Psoas muscle (tissue), 7 donors: ENCODE measurements at regions not wholly inside any gene's neighbourhood (a gene's known extent, or its start where the extent isn't known, plus 50 kb on each side); places are given as distances from the start of the nearest gene placed in this dataset.

Experiments used
- ATAC-seq, 4 donors: fragments of 200-7000 bp; cut with Tn5 transposase; one replicate each; pipeline ENCODE4 v1.9.1; 2020; ENCODE audit warnings: moderate library complexity in 3 of 4, mild to moderate bottlenecking in 2 of 4
- DNase-seq, 2 donors: peaks; one replicate each; pipeline ENCODE4 v3.0.0-alpha.2; 2020
- H3K27ac ChIP-seq: fragments of 200-600 bp; one replicate; pipeline ENCODE4 v1.8.0; 2022
- H3K27me3 ChIP-seq, 3 donors: fragments of 200-600 bp in 1 of 3; one replicate each; pipeline versions ENCODE4 v1.6.1 to v1.8.0; 2013 to 2022; ENCODE audit warnings: low read length in 2 of 3, mild to moderate bottlenecking in 2 of 3, moderate library complexity in 1 of 3; ENCODE audit not compliant: insufficient read depth in 3 of 3
- H3K36me3 ChIP-seq, 2 donors: fragments of 200-600 bp in 1 of 2; one replicate each; pipeline versions ENCODE4 v1.6.1 to v1.8.0; 2013 to 2022; ENCODE audit warnings: low read depth in 1 of 2, mild to moderate bottlenecking in 1 of 2, moderate library complexity in 1 of 2; ENCODE audit not compliant: insufficient read depth in 1 of 2
- H3K4me1 ChIP-seq: fragments of 200-600 bp; one replicate; pipeline ENCODE4 v1.8.0; 2022
- H3K4me3 ChIP-seq: fragments of 200-600 bp; one replicate; pipeline ENCODE4 v1.8.0; 2022; ENCODE audit warnings: mild to moderate bottlenecking
- H3K9me3 ChIP-seq: fragments of 200-600 bp; one replicate; pipeline ENCODE4 v1.8.0; 2022
- CTCF ChIP-seq: fragments of 200-600 bp; IDR thresholded peaks from one replicate; pipeline ENCODE4 v1.8.0; 2022; ENCODE audit warnings: antibody characterized with exemption
- WGBS, 3 donors: extraction: QIAGEN DNeasy Blood & Tissue Kit; methylation state at CpG; one replicate each; pipeline versions ENCODE4 v1.1.6 to v1.1.7; 2013; 5-methylcytosine and 5-hydroxymethylcytosine counted together
- intact Hi-C, 2 donors: fragments of 100-400 bp; cut with DNase I; formaldehyde crosslinking; loops; one replicate each; pipeline versions ENCODE4 v1.11.0 to v1.14.2; 2022
- donor health status: healthy with polysubstance abuse.
- donor health status: DM: no; HTN: no; CAD: no; lungs with moderate emphysema.
- donor health status: Bipolar disorder and iron deficiency.
- donor health status: healthy.
- donor health status: DM: yes; HTN: yes; CAD: no.
- donor health status: DM: no; HTN: no; CAD: no.
- donor health status: DM: yes; HTN: yes; CAD: no.

- no peaks in the 10 kb centered on the region for H3K9me3 ChIP-seq
- no peaks in the 10 kb centered on the region for H3K36me3 ChIP-seq
- TF ChIP-seq CTCF = no peak
- H3K4me3 ChIP-seq = no peak overlapping the region
- ATAC-seq = no peak
- intact Hi-C loops = no loop called here
- H3K4me1 ChIP-seq = no peaks in the 10 kb centered on the region
- no peak overlapping the region for H3K27ac ChIP-seq
- DNase-seq = no peak
- 27 to 48% (median 27%) methylated on average over 2 of the region's 2 CpGs for WGBS, 3 donors
- H3K27me3 ChIP-seq = no peaks in the 10 kb centered on the region
Measured at GRCh38 chr15:94610069-94610468, 378.7 kb downstream of the MCTP2 start.

DNA sequence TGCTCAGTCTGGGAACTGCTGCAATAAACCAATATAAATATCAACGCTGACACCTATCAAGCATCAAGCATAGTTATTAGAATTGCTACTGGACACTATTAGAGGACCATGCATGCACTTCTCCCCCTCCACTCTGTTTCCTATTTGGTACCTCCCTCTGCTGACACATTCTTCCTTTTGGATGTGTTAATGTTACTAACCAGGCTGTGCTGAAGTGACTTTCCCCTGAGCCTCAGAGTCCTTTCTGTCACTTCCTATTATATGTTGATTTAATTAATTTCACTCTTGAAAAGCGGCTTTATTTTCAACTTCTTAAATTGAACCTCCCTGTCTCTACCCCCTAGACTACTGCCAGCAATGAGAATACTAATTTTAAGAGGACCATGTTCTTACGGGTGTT lies 379.1 kb downstream of the MCTP2 start:
- Histone ChIP-seq H3K36me3 (no peaks in the 10 kb centered on the region), H3K27me3 (no peaks in the 10 kb centered on the region), H3K4me3 (no peak overlapping the region), H3K9me3 (no peaks in the 10 kb centered on the region), H3K4me1 (no peaks in the 10 kb centered on the region), H3K27ac (no peak overlapping the region)
- 76 to 87% (median 77%) methylated on average over 3 of the region's 3 CpGs for WGBS, 3 donors
- ATAC-seq (no peak), DNase-seq (no peak)
- TF ChIP-seq CTCF = no peak
- intact Hi-C loops = no loop called here

- no peaks in the 10 kb centered on the region for H3K9me3 ChIP-seq
- TF ChIP-seq CTCF = no peak
- no peak for DNase-seq
- no peaks in the 10 kb centered on the region for H3K36me3 ChIP-seq
- H3K4me3 ChIP-seq = no peak overlapping the region
- no peaks in the 10 kb centered on the region for H3K4me1 ChIP-seq
- no peak overlapping the region for H3K27ac ChIP-seq
- 88 to 100% (median 95%) methylated on average over 2 of the region's 2 CpGs for WGBS, 3 donors
- intact Hi-C loops = no loop called here
- no peak for ATAC-seq
- no peaks in the 10 kb centered on the region for H3K27me3 ChIP-seq
Measured at GRCh38 chr15:94611656-94612055, 380.3 kb downstream of the MCTP2 start.

DNA sequence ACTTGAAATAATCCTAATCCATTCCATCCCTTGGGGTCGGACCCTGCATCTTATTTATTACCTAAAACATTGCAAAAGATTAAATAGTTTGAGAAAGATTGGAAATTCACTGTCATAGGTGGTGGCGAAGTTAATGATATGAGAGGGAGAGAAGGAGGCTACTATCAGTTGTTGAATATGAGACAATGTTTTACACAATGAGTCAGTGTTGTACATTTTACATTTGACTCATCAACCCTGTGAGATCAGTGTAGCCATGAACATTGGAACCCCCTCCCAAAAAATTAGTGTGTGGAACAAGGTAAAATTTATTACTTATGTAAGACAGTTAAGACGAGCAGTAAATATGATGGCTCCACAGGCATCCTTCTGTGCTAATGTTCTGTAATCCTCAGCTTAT lies 384.3 kb downstream of the MCTP2 start:
- H3K27ac ChIP-seq = no peak overlapping the region
- no peaks in the 10 kb centered on the region for H3K36me3 ChIP-seq
- no peak for TF ChIP-seq CTCF
- WGBS, 3 donors = 79 to 91% (median 87%) methylated on average over 3 of the region's 3 CpGs
- ATAC-seq = no peak
- no peaks in the 10 kb centered on the region for H3K4me1 ChIP-seq
- no peak for DNase-seq
- H3K4me3 ChIP-seq = no peak overlapping the region
- intact Hi-C loops = no loop called here
- H3K9me3 ChIP-seq = no peaks in the 10 kb centered on the region
- no peaks in the 10 kb centered on the region for H3K27me3 ChIP-seq

- TF ChIP-seq CTCF = no peak
- 93 to 95% (median 93%) methylated on average over 5 of the region's 5 CpGs for WGBS, 3 donors
- intact Hi-C loops = no loop called here
Measured at GRCh38 chr15:94620632-94621031, 389.3 kb downstream of the MCTP2 start.

More at GRCh38 chr15:94620632-94621031, 389.3 kb downstream of the MCTP2 start:
- Histone ChIP-seq H3K9me3 (no peaks in the 10 kb centered on the region), H3K27me3 (no peaks in the 10 kb centered on the region), H3K4me1 (no peaks in the 10 kb centered on the region), H3K4me3 (no peak overlapping the region), H3K36me3 (no peaks in the 10 kb centered on the region), H3K27ac (no peak overlapping the region)
- ATAC-seq (no peak), DNase-seq (no peak)
